OCI-LY1 (cell line): ENCODE measurements at regions not wholly inside any gene's neighbourhood (a gene's known extent, or its start where the extent isn't known, plus 50 kb on each side); places are given as distances from the start of the nearest gene placed in this dataset.
"Not testable (repeated sequence)": the region's sequence is repeated elsewhere in the genome, so short reads cannot be mapped to it uniquely, and the experiment has no call there.

ENCODE experiments used
- H2AFZ ChIP-seq: fragments of 200-600 bp; sonication (generic), shearing (Covaris generic); 2 replicates; pipeline ENCODE4 v1.6.0; 2014; ENCODE audit warnings: antibody characterized with exemption, mild to moderate bottlenecking, low read length
- H3F3A ChIP-seq: fragments of 200-600 bp; sonication (generic), shearing (Covaris generic); 2 replicates; pipeline ENCODE4 v1.6.0; 2014; ENCODE audit warnings: mild to moderate bottlenecking, antibody characterized with exemption, low read length, moderate library complexity; ENCODE audit not compliant: insufficient read depth
- H3K27ac ChIP-seq: fragments of 200-600 bp; sonication (generic); 2 replicates; pipeline ENCODE4 v1.5.1; 2014; ENCODE audit warnings: low read length, mixed run types, mild to moderate bottlenecking, low read depth; ENCODE audit not compliant: poor library complexity, severe bottlenecking
- H3K27me3 ChIP-seq: fragments of 200-600 bp; sonication (generic); 2 replicates; pipeline ENCODE4 v1.6.0; 2014; ENCODE audit warnings: antibody characterized with exemption, mild to moderate bottlenecking, low read length, moderate library complexity; ENCODE audit not compliant: insufficient read depth
- H3K36me3 ChIP-seq: fragments of 200-600 bp; sonication (generic); 2 replicates; pipeline ENCODE4 v1.6.1; 2014; ENCODE audit warnings: mild to moderate bottlenecking, antibody characterized with exemption, low read length, moderate library complexity, mixed read lengths; ENCODE audit not compliant: insufficient read depth
- H3K4me1 ChIP-seq: fragments of 200-600 bp; sonication (generic); 2 replicates; pipeline ENCODE4 v1.5.1; 2014; ENCODE audit warnings: mild to moderate bottlenecking, low read length, moderate library complexity; ENCODE audit not compliant: insufficient read depth, severe bottlenecking
- H3K4me2 ChIP-seq: fragments of 200-600 bp; sonication (generic), shearing (Covaris generic); 2 replicates; pipeline ENCODE4 v1.6.1; 2014; ENCODE audit warnings: low read length
- H3K4me3 ChIP-seq: fragments of 200-600 bp; sonication (generic); 2 replicates; pipeline ENCODE4 v1.5.1; 2014; ENCODE audit warnings: low read length, low read depth, mild to moderate bottlenecking, mixed read lengths; ENCODE audit not compliant: poor library complexity, severe bottlenecking
- H3K79me2 ChIP-seq: fragments of 200-600 bp; shearing (Covaris generic); 2 replicates; pipeline ENCODE4 v1.6.1; 2016; ENCODE audit warnings: mixed run types, low read length, mixed read lengths; ENCODE audit not compliant: insufficient read depth
- H3K9ac ChIP-seq: fragments of 200-600 bp; sonication (generic), shearing (Covaris generic); 2 replicates; pipeline ENCODE4 v1.6.1; 2014; ENCODE audit warnings: mild to moderate bottlenecking, low read length, mixed read lengths
- H3K9me2 ChIP-seq: fragments of 200-600 bp; sonication (generic), shearing (Covaris generic); 2 replicates; pipeline ENCODE4 v1.6.1; 2014; ENCODE audit warnings: low read depth, mild to moderate bottlenecking, low read length, mixed read lengths
- H3K9me3 ChIP-seq: fragments of 200-600 bp; shearing (Covaris generic); 2 replicates; pipeline ENCODE4 v1.6.1; 2014; ENCODE audit warnings: low read length, mixed read lengths
- H4K20me1 ChIP-seq: fragments of 200-600 bp; sonication (generic), shearing (Covaris generic); 2 replicates; pipeline ENCODE4 v1.6.0; 2016; ENCODE audit warnings: mild to moderate bottlenecking, low read length; ENCODE audit not compliant: insufficient read depth
- CTCF ChIP-seq: fragments of 200-600 bp; sonication (generic), shearing (Covaris generic); IDR thresholded peaks from 2 replicates; pipeline ENCODE4 v1.5.1; 2017; ENCODE audit warnings: mild to moderate bottlenecking, antibody characterized with exemption, low read length, moderate library complexity, mixed read lengths
- EZH2 ChIP-seq: fragments of 200-600 bp; sonication (generic), shearing (Covaris generic); IDR thresholded peaks from 2 replicates; pipeline ENCODE4 v1.8.0; 2017; ENCODE audit warnings: borderline replicate concordance, mixed run types, mild to moderate bottlenecking, antibody characterized with exemption, low read length, moderate library complexity, mixed read lengths

DNA sequence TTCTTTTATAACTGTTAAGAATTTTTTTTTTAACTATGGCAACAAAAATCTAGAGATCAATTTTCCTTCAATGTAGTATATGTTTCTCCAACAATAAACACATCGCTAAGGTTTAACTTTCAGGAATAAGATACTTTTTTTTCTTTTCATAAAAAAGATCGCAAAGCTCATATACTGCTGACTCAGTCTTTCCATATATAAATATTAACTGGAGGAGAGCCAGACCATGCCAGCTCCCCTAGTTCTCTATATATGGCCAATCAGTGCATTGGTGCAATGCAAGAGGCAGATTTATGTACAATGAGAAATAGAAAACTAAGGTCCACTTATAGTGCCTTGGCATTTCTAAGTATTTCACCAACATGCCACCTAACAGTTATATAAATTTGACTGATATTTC lies 89.2 kb upstream of the GAS1 start:
- H3K4me2 ChIP-seq, result no peak overlapping the region
- H3K4me1 ChIP-seq, result no peaks in the 10 kb centered on the region
- H3K9ac ChIP-seq, result no peak overlapping the region
- H3K27me3 ChIP-seq, result no peaks in the 10 kb centered on the region
- H3K36me3 ChIP-seq, result no peaks in the 10 kb centered on the region
- no peak overlapping the region for H3K4me3 ChIP-seq
- no peaks in the 10 kb centered on the region for H3K9me3 ChIP-seq
- H3K9me2 ChIP-seq, result no peaks in the 10 kb centered on the region
- H2AFZ ChIP-seq, result no peak overlapping the region
- H3K79me2 ChIP-seq, result no peaks in the 10 kb centered on the region
- TF ChIP-seq CTCF, result no peak
- no peak for TF ChIP-seq EZH2
- no peaks in the 10 kb centered on the region for H4K20me1 ChIP-seq
- H3F3A ChIP-seq, result no peaks in the 10 kb centered on the region
- H3K27ac ChIP-seq, result no peak overlapping the region

- TF ChIP-seq CTCF (no peak), EZH2 (no peak)
- H3K9me3 ChIP-seq, result no peaks in the 10 kb centered on the region
- H3K4me1 ChIP-seq, result no peaks in the 10 kb centered on the region
- no peaks in the 10 kb centered on the region for H3K27me3 ChIP-seq
- no peaks in the 10 kb centered on the region for H3K36me3 ChIP-seq
- H3K4me3 ChIP-seq, result no peak overlapping the region
- H3K9ac ChIP-seq, result no peak overlapping the region
- H3K4me2 ChIP-seq, result no peak overlapping the region
- no peak overlapping the region for H3K27ac ChIP-seq
- no peaks in the 10 kb centered on the region for H4K20me1 ChIP-seq
- no peaks in the 10 kb centered on the region for H3F3A ChIP-seq
- no peaks in the 10 kb centered on the region for H3K79me2 ChIP-seq
- no peaks in the 10 kb centered on the region for H3K9me2 ChIP-seq
- H2AFZ ChIP-seq, result no peak overlapping the region
These were observed 92.6 kb upstream of the GAS1 start for GRCh38 chr9:87039809-87040392.

GRCh38 chr9:87040410-87041009 lies 93.2 kb upstream of the GAS1 start:
- H3K9me3 ChIP-seq, result no peaks in the 10 kb centered on the region
- no peak overlapping the region for H3K27ac ChIP-seq
- no peak overlapping the region for H3K4me2 ChIP-seq
- H3K36me3 ChIP-seq, result no peaks in the 10 kb centered on the region
- no peaks in the 10 kb centered on the region for H4K20me1 ChIP-seq
- no peak overlapping the region for H2AFZ ChIP-seq
- H3K4me3 ChIP-seq, result no peak overlapping the region
- no peaks in the 10 kb centered on the region for H3F3A ChIP-seq
- no peak overlapping the region for H3K9ac ChIP-seq
- H3K79me2 ChIP-seq, result no peaks in the 10 kb centered on the region
- H3K9me2 ChIP-seq, result no peaks in the 10 kb centered on the region
- H3K27me3 ChIP-seq, result no peaks in the 10 kb centered on the region
- no peak for TF ChIP-seq EZH2
- no peaks in the 10 kb centered on the region for H3K4me1 ChIP-seq

- H3F3A ChIP-seq, H3K9me2 ChIP-seq, H3K4me2 ChIP-seq, H3K79me2 ChIP-seq, H2AFZ ChIP-seq, H3K4me3 ChIP-seq, H3K9me3 ChIP-seq, H3K9ac ChIP-seq, H3K4me1 ChIP-seq, H3K27ac ChIP-seq, H3K27me3 ChIP-seq, H4K20me1 ChIP-seq, H3K36me3 ChIP-seq: not testable (repeated sequence)
These were observed 94.4 kb upstream of the GAS1 start for GRCh38 chr9:87041553-87042235.

GRCh38 chr9:87049929-87050608 lies 102.8 kb upstream of the GAS1 start:
- H4K20me1 ChIP-seq, H3K9me3 ChIP-seq, H3K4me2 ChIP-seq, H3F3A ChIP-seq, H3K36me3 ChIP-seq, H3K4me1 ChIP-seq, H3K27me3 ChIP-seq, H3K79me2 ChIP-seq, H3K9ac ChIP-seq, H2AFZ ChIP-seq, H3K4me3 ChIP-seq, H3K9me2 ChIP-seq, H3K27ac ChIP-seq: not testable (repeated sequence)
